GM12891 (cell line): ENCODE measurements at regions not wholly inside any gene's neighbourhood (a gene's known extent, or its start where the extent isn't known, plus 50 kb on each side); places are given as distances from the start of the nearest gene placed in this dataset.

ENCODE experiments used
- DNase-seq: peaks from one replicate; pipeline ENCODE4 v3.0.0; 2011; ENCODE audit warnings: low spot score; ENCODE audit not compliant: insufficient read length
- FAIRE-seq: peaks from 2 replicates; lab custom pipeline; 2011; peaks lifted over from hg19 to GRCh38; lab: Jason Lieb, UNC
- PAX5 ChIP-seq: IDR thresholded peaks from 2 replicates; pipeline ENCODE4 v1.6.1; 2011; ENCODE audit warnings: low read length, moderate library complexity, mild to moderate bottlenecking; ENCODE audit not compliant: insufficient read depth, severe bottlenecking
- POLR2A ChIP-seq: IDR thresholded peaks from 2 replicates; pipeline ENCODE4 v1.6.1; 2011; ENCODE audit warnings: low read depth, low read length, control low read depth
- POLR2AphosphoS5 ChIP-seq: IDR thresholded peaks from 2 replicates; pipeline ENCODE4 v1.6.1; 2011; ENCODE audit warnings: low read depth, low read length, control low read depth
- POU2F2 ChIP-seq: IDR thresholded peaks from 2 replicates; pipeline ENCODE4 v1.6.1; 2011; ENCODE audit warnings: low read depth, mild to moderate bottlenecking, control low read depth, low read length, moderate library complexity
- SPI1 ChIP-seq: IDR thresholded peaks from 2 replicates; pipeline ENCODE4 v1.6.1; 2011; ENCODE audit warnings: low read depth, low read length, control low read depth
- TAF1 ChIP-seq: IDR thresholded peaks from 2 replicates; pipeline ENCODE4 v1.6.1; 2011; ENCODE audit warnings: low read depth, low read length, control low read depth

GRCh38 chr2:215711471-215712034 is 275.7 kb upstream of the FN1 start:
- TF ChIP-seq POU2F2: no peak
- no peak for TF ChIP-seq PAX5
- TF ChIP-seq TAF1: no peak
- no peak for TF ChIP-seq SPI1
- TF ChIP-seq POLR2AphosphoS5: no peak
- no peak for TF ChIP-seq POLR2A
- DNase-seq (no peak), FAIRE-seq (no peak)

DNA sequence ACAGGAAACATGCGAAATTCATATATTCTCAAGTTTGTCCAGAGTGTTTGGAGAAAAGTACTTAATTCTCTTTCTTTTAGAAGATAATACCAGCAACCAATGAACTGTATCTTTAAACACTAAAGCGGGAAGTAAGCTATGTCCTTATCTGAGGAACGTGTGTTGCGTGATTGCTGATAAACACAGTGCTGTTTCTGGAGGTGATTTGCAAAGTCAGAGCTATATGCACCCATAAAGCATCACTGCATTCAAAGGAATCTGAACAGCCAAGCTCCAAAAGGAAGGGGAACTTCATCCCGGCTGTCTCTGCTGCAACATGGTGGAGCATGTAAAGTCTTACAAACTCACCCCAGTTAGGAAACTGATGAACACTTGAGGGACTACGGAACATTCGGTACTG is 271.7 kb upstream of the FN1 start:
- FAIRE-seq (no peak), DNase-seq (no peak)
- no peak for TF ChIP-seq TAF1
- no peak for TF ChIP-seq POLR2AphosphoS5

- DNase-seq (no peak), FAIRE-seq (no peak)
- TF ChIP-seq POLR2AphosphoS5 (no peak), TAF1 (no peak), POU2F2 (no peak), SPI1 (no peak), PAX5 (no peak), POLR2A (no peak)
These were observed 270.0 kb upstream of the FN1 start for GRCh38 chr2:215705771-215706361.

GRCh38 chr2:215705281-215705680 is 269.4 kb upstream of the FN1 start:
- DNase-seq (no peak), FAIRE-seq (no peak)
- TF ChIP-seq POLR2AphosphoS5: no peak
- TF ChIP-seq TAF1: no peak
- TF ChIP-seq POU2F2: no peak
- no peak for TF ChIP-seq PAX5

DNA sequence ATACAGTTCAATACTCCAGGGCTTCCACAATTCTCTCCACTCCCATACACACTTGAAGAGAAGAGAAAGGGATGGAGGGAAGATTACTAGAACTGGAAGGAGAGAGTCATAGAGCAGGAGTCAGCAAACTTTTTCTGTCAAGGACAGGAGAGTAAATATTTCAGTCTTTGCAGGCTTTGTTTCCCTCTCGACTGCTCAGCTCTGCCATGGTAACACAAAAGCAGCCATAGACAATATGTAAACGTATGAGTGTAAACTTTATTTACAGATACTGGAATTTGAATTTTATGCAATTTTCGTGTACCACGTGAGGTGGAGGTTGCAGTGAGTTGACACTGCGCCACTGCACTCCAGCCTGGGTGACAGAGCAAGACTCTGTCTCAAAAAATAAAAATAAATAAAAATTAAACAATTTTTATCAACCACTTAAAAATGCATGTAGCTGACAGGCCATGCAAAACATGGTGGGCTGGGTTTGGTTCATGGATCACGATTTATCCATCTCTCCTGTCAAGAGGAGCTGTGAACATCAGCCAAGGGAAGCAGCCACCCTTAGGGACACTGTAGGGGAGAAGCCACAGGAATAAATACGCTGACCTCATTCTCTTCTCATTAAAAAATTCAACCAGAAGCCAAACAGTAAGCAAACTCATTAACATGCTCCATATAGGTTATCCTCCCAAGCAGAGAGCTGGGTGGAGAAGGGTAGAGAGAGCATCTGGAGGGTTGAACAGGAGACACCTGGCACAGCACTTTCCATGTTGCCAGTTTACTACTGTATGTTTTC is 266.4 kb upstream of the FN1 start:
- TF ChIP-seq POU2F2: no peak
- TF ChIP-seq POLR2AphosphoS5: no peak
- no peak for TF ChIP-seq POLR2A
- no peak for DNase-seq
- no peak for FAIRE-seq

- FAIRE-seq: no peak
- DNase-seq: no peak
- no peak for TF ChIP-seq TAF1
- TF ChIP-seq PAX5: no peak
- TF ChIP-seq POU2F2: no peak
- no peak for TF ChIP-seq POLR2A
- no peak for TF ChIP-seq POLR2AphosphoS5
- no peak for TF ChIP-seq SPI1
These were observed 264.1 kb upstream of the FN1 start for GRCh38 chr2:215699700-215700538.

DNA sequence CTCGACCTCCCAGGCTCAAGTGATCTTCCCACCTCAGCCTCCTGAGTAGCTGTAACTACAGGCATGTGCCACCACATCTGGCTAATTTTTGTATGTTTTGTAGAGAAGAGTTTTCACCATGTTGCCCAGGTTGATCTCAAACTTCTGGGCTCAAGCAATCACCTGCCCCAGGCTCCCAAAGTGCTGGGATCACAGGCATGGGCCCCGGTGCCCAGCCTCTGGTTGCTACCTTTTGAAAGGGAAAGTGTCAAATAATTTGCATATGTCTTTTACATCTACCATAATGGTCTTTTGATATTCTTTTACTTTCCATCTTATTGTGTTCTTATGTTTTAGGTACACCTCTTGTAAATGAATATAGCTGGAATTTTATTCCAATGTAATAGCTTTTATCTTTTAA is 263.1 kb upstream of the FN1 start:
- FAIRE-seq (no peak), DNase-seq (no peak)
- TF ChIP-seq POLR2AphosphoS5 (no peak), SPI1 (no peak), TAF1 (no peak), POU2F2 (no peak), PAX5 (no peak), POLR2A (no peak)

DNA sequence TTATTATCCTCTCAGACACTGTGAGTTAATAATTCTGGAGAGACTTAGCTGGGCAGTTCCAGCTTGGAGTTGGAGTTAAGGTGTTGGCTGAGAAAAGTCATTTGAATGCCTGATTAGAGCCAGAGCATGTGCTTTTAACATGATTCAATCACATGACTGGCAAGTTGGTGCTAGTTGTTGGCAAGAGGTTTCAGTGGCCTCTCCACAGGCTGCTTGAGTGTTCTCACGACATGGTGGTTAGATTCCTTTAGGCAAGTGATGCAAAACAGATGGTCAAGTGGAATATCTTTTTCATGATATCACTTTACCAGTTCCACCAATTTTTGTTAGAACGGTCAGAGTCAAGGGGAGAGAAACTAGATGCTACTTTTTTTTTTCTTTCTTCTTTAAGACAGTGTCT is 262.7 kb upstream of the FN1 start:
- FAIRE-seq (no peak), DNase-seq (no peak)
- TF ChIP-seq PAX5: no peak

- DNase-seq (no peak), FAIRE-seq (no peak)
- no peak for TF ChIP-seq POU2F2
- no peak for TF ChIP-seq PAX5
- no peak for TF ChIP-seq SPI1
- TF ChIP-seq TAF1: no peak
- TF ChIP-seq POLR2AphosphoS5: no peak
- TF ChIP-seq POLR2A: no peak
These were observed 261.6 kb upstream of the FN1 start for GRCh38 chr2:215697496-215697895.

GRCh38 chr2:215697003-215697402 is 261.1 kb upstream of the FN1 start:
- DNase-seq (no peak), FAIRE-seq (no peak)
- TF ChIP-seq SPI1 (no peak), PAX5 (no peak), POLR2A (no peak), POU2F2 (no peak), TAF1 (no peak), POLR2AphosphoS5 (no peak)
